ENCODE measurements at regions not wholly inside any gene's neighbourhood (a gene's known extent, or its start where the extent isn't known, plus 50 kb on each side); places are given as distances from the start of the nearest gene placed in this dataset.
"Not testable (repeated sequence)": the region's sequence is repeated elsewhere in the genome, so short reads cannot be mapped to it uniquely, and the experiment has no call there.

- no peak for DNase-seq
Measured at GRCh38 chr6:163776196-163776905, 361.8 kb downstream of the QKI start.

- DNase-seq: no peak
Measured at GRCh38 chr6:163775313-163775712, 360.8 kb downstream of the QKI start.

GRCh38 chr6:163774485-163774884 is 360.0 kb downstream of the QKI start:
- no peak for DNase-seq

GRCh38 chr6:163773646-163774045 is 359.1 kb downstream of the QKI start:
- DNase-seq: no peak

- no peak for DNase-seq
Measured at GRCh38 chr6:163772701-163773100, 358.2 kb downstream of the QKI start.

GRCh38 chr6:163771180-163771579 is 356.7 kb downstream of the QKI start:
- no peak for DNase-seq

GRCh38 chr6:163768905-163769304 is 354.4 kb downstream of the QKI start:
- no peak for DNase-seq

GRCh38 chr6:163766936-163767335 is 352.4 kb downstream of the QKI start:
- no peak for DNase-seq

GRCh38 chr6:163765335-163765734 is 350.8 kb downstream of the QKI start:
- DNase-seq: no peak

GRCh38 chr6:163764565-163764964 is 350.0 kb downstream of the QKI start:
- DNase-seq: no peak

- DNase-seq: no peak
Measured at GRCh38 chr6:163761481-163761880, 347.0 kb downstream of the QKI start.

GRCh38 chr6:163760860-163761259 is 346.3 kb downstream of the QKI start:
- no peak for DNase-seq

GRCh38 chr6:163759542-163759941 is 345.0 kb downstream of the QKI start:
- DNase-seq: no peak

- DNase-seq: no peak
Measured at GRCh38 chr6:163757520-163757919, 343.0 kb downstream of the QKI start.

- no peak for DNase-seq
Measured at GRCh38 chr6:163756079-163756478, 341.6 kb downstream of the QKI start.

- no peak for DNase-seq
Measured at GRCh38 chr6:163754866-163755265, 340.3 kb downstream of the QKI start.

- DNase-seq: no peak
Measured at GRCh38 chr6:163753430-163753829, 338.9 kb downstream of the QKI start.

- DNase-seq: no peak
Measured at GRCh38 chr6:163752446-163752845, 337.9 kb downstream of the QKI start.

- DNase-seq: no peak
Measured at GRCh38 chr6:163751032-163751525, 336.6 kb downstream of the QKI start.

- DNase-seq: no peak
Measured at GRCh38 chr6:163750431-163751031, 336.0 kb downstream of the QKI start.

- no peak for DNase-seq
Measured at GRCh38 chr6:163748886-163749285, 334.4 kb downstream of the QKI start.

GRCh38 chr6:163748036-163748435 is 333.5 kb downstream of the QKI start:
- no peak for DNase-seq

GRCh38 chr6:163747058-163747457 is 332.5 kb downstream of the QKI start:
- not testable (repeated sequence) for DNase-seq

- DNase-seq: no peak
Measured at GRCh38 chr6:163745536-163746400, 331.2 kb downstream of the QKI start.
